ENCODE measurements at regions not wholly inside any gene's neighbourhood (a gene's known extent, or its start where the extent isn't known, plus 50 kb on each side); places are given as distances from the start of the nearest gene placed in this dataset.
A peak's percentile ranks its signal among the peaks of the same experiment; 100 is the strongest.

DNA sequence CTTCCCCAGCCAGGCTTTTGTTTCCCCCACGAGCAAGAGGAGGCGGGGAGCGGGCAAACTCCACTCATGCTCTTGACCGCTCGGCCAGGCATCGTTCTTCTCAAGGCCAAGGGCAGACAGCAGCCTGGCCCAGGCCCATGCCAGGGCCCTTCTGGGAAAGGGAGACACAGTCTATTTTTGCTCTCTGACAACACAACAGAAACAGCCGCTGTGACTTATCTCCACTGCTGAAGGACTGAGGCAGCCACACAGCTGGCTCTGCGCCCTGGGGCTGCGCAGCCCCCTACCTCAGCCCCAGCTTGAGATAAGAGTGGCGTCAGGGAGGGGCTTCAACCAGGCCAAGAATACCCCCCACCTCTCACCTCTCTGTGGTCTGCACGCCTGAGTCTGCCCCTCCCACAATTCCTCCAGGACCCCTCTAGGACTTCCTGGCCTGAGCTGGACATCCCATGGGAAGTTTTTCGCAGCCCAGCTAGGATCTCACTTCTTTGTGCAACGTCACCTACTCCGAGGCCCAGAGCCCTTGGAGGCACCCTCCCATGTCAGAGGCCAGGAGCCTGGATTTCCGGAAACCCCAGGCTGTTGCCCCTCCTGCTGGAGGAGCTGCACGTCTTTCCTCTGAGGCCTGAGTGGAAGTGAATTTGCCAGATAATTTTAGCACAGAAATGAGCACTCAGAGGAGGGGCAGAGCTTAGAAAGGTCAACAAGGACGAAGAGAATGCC is 118.9 kb upstream of the OTOS start:
- TF ChIP-seq GATA2 (IDR thresholded peaks at IDR 0.05; ENCODE audit: low read depth, low read length) (peak; percentile 63), GATA3 (IDR thresholded peaks at IDR 0.05; ENCODE audit: low read depth, low read length) (no peak)

Measured in SH-SY5Y (cell line).